ENCODE measurements at regions not wholly inside any gene's neighbourhood (a gene's known extent, or its start where the extent isn't known, plus 50 kb on each side); places are given as distances from the start of the nearest gene placed in this dataset.

GRCh38 chr18:73235921-73236320 is 368.1 kb upstream of the NETO1 start:
- H3K36me3 ChIP-seq (ENCODE audit: control insufficient read depth, insufficient read depth, low read length): no peaks in the 10 kb centered on the region
- H3K9me3 ChIP-seq (ENCODE audit: control insufficient read depth, insufficient read depth, low read length): no peaks in the 10 kb centered on the region

GRCh38 chr18:73235491-73235890 is 367.7 kb upstream of the NETO1 start:
- no peaks in the 10 kb centered on the region for H3K36me3 ChIP-seq (ENCODE audit: control insufficient read depth, insufficient read depth, low read length)
- H3K9me3 ChIP-seq (ENCODE audit: control insufficient read depth, insufficient read depth, low read length): no peaks in the 10 kb centered on the region
- DNase-seq (ENCODE audit: low read depth in 4 of 6, low spot score in 6 of 6): no peak
- WGBS (ENCODE audit: insufficient coverage): 98% methylated on average over 5 of the region's 8 CpGs
- H3K27me3 ChIP-seq (ENCODE audit: control insufficient read depth, insufficient read depth, low read length): no peaks in the 10 kb centered on the region
- H3K4me1 ChIP-seq (ENCODE audit: control insufficient read depth, insufficient read depth, low read length): no peaks in the 10 kb centered on the region
- H3K27ac ChIP-seq (ENCODE audit: low read depth, low read length): no peak overlapping the region
- no peak overlapping the region for H3K4me3 ChIP-seq (ENCODE audit: low read depth, low read length)

More at GRCh38 chr18:73235921-73236320, 368.1 kb upstream of the NETO1 start:
- no peaks in the 10 kb centered on the region for H3K27me3 ChIP-seq (ENCODE audit: control insufficient read depth, insufficient read depth, low read length)
- no peak overlapping the region for H3K4me3 ChIP-seq (ENCODE audit: low read depth, low read length)
- H3K27ac ChIP-seq (ENCODE audit: low read depth, low read length): no peak overlapping the region
- DNase-seq (ENCODE audit: low read depth in 4 of 6, low spot score in 6 of 6): no peak
- no peaks in the 10 kb centered on the region for H3K4me1 ChIP-seq (ENCODE audit: control insufficient read depth, insufficient read depth, low read length)

- Histone ChIP-seq H3K27me3 (ENCODE audit: control insufficient read depth, insufficient read depth, low read length) (no peaks in the 10 kb centered on the region), H3K9me3 (ENCODE audit: control insufficient read depth, insufficient read depth, low read length) (no peaks in the 10 kb centered on the region), H3K4me1 (ENCODE audit: control insufficient read depth, insufficient read depth, low read length) (no peaks in the 10 kb centered on the region), H3K27ac (ENCODE audit: low read depth, low read length) (no peak overlapping the region), H3K36me3 (ENCODE audit: control insufficient read depth, insufficient read depth, low read length) (no peaks in the 10 kb centered on the region), H3K4me3 (ENCODE audit: low read depth, low read length) (no peak overlapping the region)
- DNase-seq (ENCODE audit: low read depth in 4 of 6, low spot score in 6 of 6): no peak
- 67% methylated on average over 5 of the region's 8 CpGs for WGBS (ENCODE audit: insufficient coverage)
Measured at GRCh38 chr18:73232933-73233332, 365.1 kb upstream of the NETO1 start.

GRCh38 chr18:73220663-73221062 is 352.9 kb upstream of the NETO1 start:
- H3K27ac ChIP-seq (ENCODE audit: low read depth, low read length): no peak overlapping the region
- no peaks in the 10 kb centered on the region for H3K27me3 ChIP-seq (ENCODE audit: control insufficient read depth, insufficient read depth, low read length)
- no peaks in the 10 kb centered on the region for H3K4me1 ChIP-seq (ENCODE audit: control insufficient read depth, insufficient read depth, low read length)
- no peak overlapping the region for H3K4me3 ChIP-seq (ENCODE audit: low read depth, low read length)
- no CpG with 5 or more reads among the region's 5 CpGs for WGBS (ENCODE audit: insufficient coverage)
- no peak for DNase-seq (ENCODE audit: low read depth in 4 of 6, low spot score in 6 of 6)
- H3K36me3 ChIP-seq (ENCODE audit: control insufficient read depth, insufficient read depth, low read length): no peaks in the 10 kb centered on the region
- H3K9me3 ChIP-seq (ENCODE audit: control insufficient read depth, insufficient read depth, low read length): no peaks in the 10 kb centered on the region

GRCh38 chr18:73218293-73218692 is 350.5 kb upstream of the NETO1 start:
- no peaks in the 10 kb centered on the region for H3K9me3 ChIP-seq (ENCODE audit: control insufficient read depth, insufficient read depth, low read length)
- DNase-seq (ENCODE audit: low read depth in 4 of 6, low spot score in 6 of 6): peak in 1 of 6 donors; percentile 18
- no peak overlapping the region for H3K4me3 ChIP-seq (ENCODE audit: low read depth, low read length)
- H3K36me3 ChIP-seq (ENCODE audit: control insufficient read depth, insufficient read depth, low read length): no peaks in the 10 kb centered on the region
- H3K27ac ChIP-seq (ENCODE audit: low read depth, low read length): no peak overlapping the region
- no CpG with 5 or more reads among the region's 2 CpGs for WGBS (ENCODE audit: insufficient coverage)
- no peaks in the 10 kb centered on the region for H3K27me3 ChIP-seq (ENCODE audit: control insufficient read depth, insufficient read depth, low read length)
- no peaks in the 10 kb centered on the region for H3K4me1 ChIP-seq (ENCODE audit: control insufficient read depth, insufficient read depth, low read length)

GRCh38 chr18:73214970-73215369 is 347.2 kb upstream of the NETO1 start:
- no peaks in the 10 kb centered on the region for H3K4me1 ChIP-seq (ENCODE audit: control insufficient read depth, insufficient read depth, low read length)
- H3K4me3 ChIP-seq (ENCODE audit: low read depth, low read length): no peak overlapping the region
- no peaks in the 10 kb centered on the region for H3K9me3 ChIP-seq (ENCODE audit: control insufficient read depth, insufficient read depth, low read length)
- no peaks in the 10 kb centered on the region for H3K27me3 ChIP-seq (ENCODE audit: control insufficient read depth, insufficient read depth, low read length)
- H3K36me3 ChIP-seq (ENCODE audit: control insufficient read depth, insufficient read depth, low read length): no peaks in the 10 kb centered on the region
- DNase-seq (ENCODE audit: low read depth in 4 of 6, low spot score in 6 of 6): no peak
- WGBS (ENCODE audit: insufficient coverage): 100% methylated on average over 1 of the region's 7 CpGs
- no peak overlapping the region for H3K27ac ChIP-seq (ENCODE audit: low read depth, low read length)

GRCh38 chr18:73212442-73212841 is 344.7 kb upstream of the NETO1 start:
- DNase-seq (ENCODE audit: low read depth in 4 of 6, low spot score in 6 of 6): peak in 1 of 6 donors; percentile 41
- H3K4me1 ChIP-seq (ENCODE audit: control insufficient read depth, insufficient read depth, low read length): no peaks in the 10 kb centered on the region
- no peak overlapping the region for H3K4me3 ChIP-seq (ENCODE audit: low read depth, low read length)
- H3K36me3 ChIP-seq (ENCODE audit: control insufficient read depth, insufficient read depth, low read length): no peaks in the 10 kb centered on the region
- no peaks in the 10 kb centered on the region for H3K27me3 ChIP-seq (ENCODE audit: control insufficient read depth, insufficient read depth, low read length)
- H3K9me3 ChIP-seq (ENCODE audit: control insufficient read depth, insufficient read depth, low read length): no peaks in the 10 kb centered on the region
- no CpG with 5 or more reads among the region's 4 CpGs for WGBS (ENCODE audit: insufficient coverage)
- no peak overlapping the region for H3K27ac ChIP-seq (ENCODE audit: low read depth, low read length)

GRCh38 chr18:73201940-73202339 is 334.2 kb upstream of the NETO1 start:
- no peak for DNase-seq (ENCODE audit: low read depth in 4 of 6, low spot score in 6 of 6)

GRCh38 chr18:73199151-73199550 is 331.4 kb upstream of the NETO1 start:
- H3K4me3 ChIP-seq (ENCODE audit: low read depth, low read length): no peak overlapping the region
- DNase-seq (ENCODE audit: low read depth in 4 of 6, low spot score in 6 of 6): no peak
- H3K36me3 ChIP-seq (ENCODE audit: control insufficient read depth, insufficient read depth, low read length): no peaks in the 10 kb centered on the region
- no CpG with 5 or more reads among the region's 1 CpG for WGBS (ENCODE audit: insufficient coverage)
- no peaks in the 10 kb centered on the region for H3K4me1 ChIP-seq (ENCODE audit: control insufficient read depth, insufficient read depth, low read length)
- no peaks in the 10 kb centered on the region for H3K27me3 ChIP-seq (ENCODE audit: control insufficient read depth, insufficient read depth, low read length)
- H3K9me3 ChIP-seq (ENCODE audit: control insufficient read depth, insufficient read depth, low read length): no peaks in the 10 kb centered on the region
- no peak overlapping the region for H3K27ac ChIP-seq (ENCODE audit: low read depth, low read length)

More at GRCh38 chr18:73201940-73202339, 334.2 kb upstream of the NETO1 start:
- H3K9me3 ChIP-seq (ENCODE audit: control insufficient read depth, insufficient read depth, low read length): no peaks in the 10 kb centered on the region
- no peaks in the 10 kb centered on the region for H3K4me1 ChIP-seq (ENCODE audit: control insufficient read depth, insufficient read depth, low read length)
- no peak overlapping the region for H3K27ac ChIP-seq (ENCODE audit: low read depth, low read length)
- no peaks in the 10 kb centered on the region for H3K27me3 ChIP-seq (ENCODE audit: control insufficient read depth, insufficient read depth, low read length)
- H3K36me3 ChIP-seq (ENCODE audit: control insufficient read depth, insufficient read depth, low read length): no peaks in the 10 kb centered on the region
- H3K4me3 ChIP-seq (ENCODE audit: low read depth, low read length): no peak overlapping the region
- 100% methylated on average over 1 of the region's 6 CpGs for WGBS (ENCODE audit: insufficient coverage)

GRCh38 chr18:73189718-73190117 is 321.9 kb upstream of the NETO1 start:
- WGBS (ENCODE audit: insufficient coverage): 100% methylated on average over 1 of the region's 3 CpGs
- H3K27me3 ChIP-seq (ENCODE audit: control insufficient read depth, insufficient read depth, low read length): no peaks in the 10 kb centered on the region
- H3K9me3 ChIP-seq (ENCODE audit: control insufficient read depth, insufficient read depth, low read length): no peaks in the 10 kb centered on the region
- DNase-seq (ENCODE audit: low read depth in 4 of 6, low spot score in 6 of 6): no peak
- H3K4me1 ChIP-seq (ENCODE audit: control insufficient read depth, insufficient read depth, low read length): no peaks in the 10 kb centered on the region
- H3K27ac ChIP-seq (ENCODE audit: low read depth, low read length): no peak overlapping the region
- no peaks in the 10 kb centered on the region for H3K36me3 ChIP-seq (ENCODE audit: control insufficient read depth, insufficient read depth, low read length)
- no peak overlapping the region for H3K4me3 ChIP-seq (ENCODE audit: low read depth, low read length)
